ENCODE measurements at regions not wholly inside any gene's neighbourhood (a gene's known extent, or its start where the extent isn't known, plus 50 kb on each side); places are given as distances from the start of the nearest gene placed in this dataset.

- Histone ChIP-seq H3K27me3 (no peaks in the 10 kb centered on the region), H3K4me1 (ENCODE audit: control insufficient read depth in 1 of 2, insufficient read depth in 1 of 2, low read depth in 1 of 2, low read length in 1 of 2) (no peaks in the 10 kb centered on the region), H3K27ac (no peak overlapping the region), H3K4me3 (ENCODE audit: low read depth in 1 of 2, low read length in 1 of 2) (no peak overlapping the region), H3K36me3 (no peaks in the 10 kb centered on the region), H3K9me3 (no peaks in the 10 kb centered on the region)
- TF ChIP-seq CTCF (IDR thresholded peaks at IDR 0.05), result no peak
Measured at GRCh38 chr6:160919723-160920440, 71.7 kb upstream of the MAP3K4 start.

- H3K4me1 ChIP-seq (ENCODE audit: control insufficient read depth in 1 of 2, insufficient read depth in 1 of 2, low read depth in 1 of 2, low read length in 1 of 2), result no peaks in the 10 kb centered on the region
- no peak overlapping the region for H3K27ac ChIP-seq
- no peaks in the 10 kb centered on the region for H3K36me3 ChIP-seq
- H3K4me3 ChIP-seq (ENCODE audit: low read depth in 1 of 2, low read length in 1 of 2), result no peak overlapping the region
- H3K27me3 ChIP-seq, result no peaks in the 10 kb centered on the region
- no peak for TF ChIP-seq CTCF (IDR thresholded peaks at IDR 0.05)
- no peaks in the 10 kb centered on the region for H3K9me3 ChIP-seq
Measured at GRCh38 chr6:160921095-160921494, 70.5 kb upstream of the MAP3K4 start.

GRCh38 chr6:160926281-160927276, 65.0 kb upstream of the MAP3K4 start:
- TF ChIP-seq CTCF (IDR thresholded peaks at IDR 0.05), result no peak
- H3K4me3 ChIP-seq (ENCODE audit: low read depth in 1 of 2, low read length in 1 of 2), result no peak overlapping the region
- H3K36me3 ChIP-seq, result no peaks in the 10 kb centered on the region
- H3K4me1 ChIP-seq (ENCODE audit: control insufficient read depth in 1 of 2, insufficient read depth in 1 of 2, low read depth in 1 of 2, low read length in 1 of 2), result no peaks in the 10 kb centered on the region
- no peaks in the 10 kb centered on the region for H3K9me3 ChIP-seq
- no peak overlapping the region for H3K27ac ChIP-seq
- peaks cover 30% of the 10 kb centered on the region for H3K27me3 ChIP-seq

- H3K27me3 ChIP-seq, result peaks cover 39% of the 10 kb centered on the region
- H3K4me3 ChIP-seq (ENCODE audit: low read depth in 1 of 2, low read length in 1 of 2), result no peak overlapping the region
- no peaks in the 10 kb centered on the region for H3K9me3 ChIP-seq
- H3K36me3 ChIP-seq, result no peaks in the 10 kb centered on the region
- no peak overlapping the region for H3K27ac ChIP-seq
- no peaks in the 10 kb centered on the region for H3K4me1 ChIP-seq (ENCODE audit: control insufficient read depth in 1 of 2, insufficient read depth in 1 of 2, low read depth in 1 of 2, low read length in 1 of 2)
- TF ChIP-seq CTCF (IDR thresholded peaks at IDR 0.05), result no peak
Measured at GRCh38 chr6:160927416-160927815, 64.2 kb upstream of the MAP3K4 start.

- no peaks in the 10 kb centered on the region for H3K9me3 ChIP-seq
- no peak for TF ChIP-seq CTCF (IDR thresholded peaks at IDR 0.05)
- peaks cover 57% of the 10 kb centered on the region for H3K27me3 ChIP-seq
- no peaks in the 10 kb centered on the region for H3K4me1 ChIP-seq (ENCODE audit: control insufficient read depth in 1 of 2, insufficient read depth in 1 of 2, low read depth in 1 of 2, low read length in 1 of 2)
- no peak overlapping the region for H3K4me3 ChIP-seq (ENCODE audit: low read depth in 1 of 2, low read length in 1 of 2)
- no peak overlapping the region for H3K27ac ChIP-seq
- no peaks in the 10 kb centered on the region for H3K36me3 ChIP-seq
Measured at GRCh38 chr6:160929361-160929760, 62.2 kb upstream of the MAP3K4 start.

All from neutrophil (primary cell).